ENCODE measurements at regions not wholly inside any gene's neighbourhood (a gene's known extent, or its start where the extent isn't known, plus 50 kb on each side); places are given as distances from the start of the nearest gene placed in this dataset.

DNA sequence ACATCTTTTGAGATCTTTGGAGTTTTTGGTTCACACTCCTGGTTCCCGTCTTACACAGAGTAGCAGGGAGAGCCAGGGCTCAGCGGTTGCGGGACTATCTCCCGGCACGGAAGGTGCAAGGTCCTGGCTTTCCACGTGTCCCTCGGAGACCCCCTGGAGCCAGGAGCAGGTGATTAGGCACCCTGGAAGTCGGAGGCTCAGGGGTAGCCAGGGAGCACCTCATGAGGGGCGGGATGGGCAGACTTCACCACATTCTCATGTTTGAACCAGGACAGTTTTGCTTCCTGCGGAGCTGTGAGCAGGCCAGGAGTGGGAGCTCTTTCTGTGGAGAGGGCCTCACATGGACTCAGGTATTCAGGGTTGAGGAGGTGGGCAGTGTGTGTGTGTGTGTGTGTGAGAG is 273.7 kb upstream of the IRX1 start:
- no peak for DNase-seq (ENCODE audit: low read depth, low spot score)
- TF ChIP-seq, protein P1, sequence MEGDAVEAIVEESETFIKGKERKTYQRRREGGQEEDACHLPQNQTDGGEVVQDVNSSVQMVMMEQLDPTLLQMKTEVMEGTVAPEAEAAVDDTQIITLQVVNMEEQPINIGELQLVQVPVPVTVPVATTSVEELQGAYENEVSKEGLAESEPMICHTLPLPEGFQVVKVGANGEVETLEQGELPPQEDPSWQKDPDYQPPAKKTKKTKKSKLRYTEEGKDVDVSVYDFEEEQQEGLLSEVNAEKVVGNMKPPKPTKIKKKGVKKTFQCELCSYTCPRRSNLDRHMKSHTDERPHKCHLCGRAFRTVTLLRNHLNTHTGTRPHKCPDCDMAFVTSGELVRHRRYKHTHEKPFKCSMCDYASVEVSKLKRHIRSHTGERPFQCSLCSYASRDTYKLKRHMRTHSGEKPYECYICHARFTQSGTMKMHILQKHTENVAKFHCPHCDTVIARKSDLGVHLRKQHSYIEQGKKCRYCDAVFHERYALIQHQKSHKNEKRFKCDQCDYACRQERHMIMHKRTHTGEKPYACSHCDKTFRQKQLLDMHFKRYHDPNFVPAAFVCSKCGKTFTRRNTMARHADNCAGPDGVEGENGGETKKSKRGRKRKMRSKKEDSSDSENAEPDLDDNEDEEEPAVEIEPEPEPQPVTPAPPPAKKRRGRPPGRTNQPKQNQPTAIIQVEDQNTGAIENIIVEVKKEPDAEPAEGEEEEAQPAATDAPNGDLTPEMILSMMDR (IDR thresholded peaks at IDR 0.05; ENCODE audit: low read depth, low read length) = no peak
- H3K4me3 ChIP-seq (ENCODE audit: low read depth, low read length) = no peak overlapping the region
- in situ Hi-C loops (cut with HindIII; ENCODE audit: low sequenced_read_pairs) = no loop called here

DNA sequence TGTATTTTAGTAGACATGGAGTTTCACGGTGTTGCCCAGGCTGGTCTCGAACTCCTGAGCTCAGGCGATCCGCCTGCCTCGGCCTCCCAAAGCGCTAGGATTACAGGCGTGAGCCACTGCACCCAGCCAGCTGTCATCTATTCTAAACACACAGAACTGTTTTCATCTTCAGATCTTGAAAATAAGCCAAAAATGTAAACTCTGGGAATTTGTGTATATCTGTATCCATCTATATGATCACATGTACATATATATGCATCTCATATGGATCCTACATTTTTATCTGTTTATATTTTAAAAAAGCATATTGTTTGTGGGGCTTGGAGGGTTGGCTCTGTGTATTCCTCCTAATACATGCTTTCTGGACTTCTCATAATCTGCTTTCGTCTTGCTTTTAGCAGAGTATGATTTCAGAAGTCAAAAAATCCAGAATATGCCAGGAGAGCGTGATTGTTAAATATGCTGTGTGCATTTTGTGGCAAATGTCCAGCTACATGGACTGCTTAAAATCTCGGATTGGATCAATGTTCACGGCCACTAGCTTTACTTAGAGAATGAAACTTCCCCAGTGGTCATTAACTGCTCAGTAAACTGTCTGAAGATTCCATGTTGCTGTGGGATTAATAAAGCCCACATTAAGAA is 274.4 kb upstream of the IRX1 start:
- in situ Hi-C loops (cut with HindIII; ENCODE audit: low sequenced_read_pairs) = no loop called here
- H3K4me3 ChIP-seq (ENCODE audit: low read depth, low read length) = no peak overlapping the region
- no peak for DNase-seq (ENCODE audit: low read depth, low spot score)
- TF ChIP-seq, protein P1 (IDR thresholded peaks at IDR 0.05; ENCODE audit: low read depth, low read length) = no peak

DNA sequence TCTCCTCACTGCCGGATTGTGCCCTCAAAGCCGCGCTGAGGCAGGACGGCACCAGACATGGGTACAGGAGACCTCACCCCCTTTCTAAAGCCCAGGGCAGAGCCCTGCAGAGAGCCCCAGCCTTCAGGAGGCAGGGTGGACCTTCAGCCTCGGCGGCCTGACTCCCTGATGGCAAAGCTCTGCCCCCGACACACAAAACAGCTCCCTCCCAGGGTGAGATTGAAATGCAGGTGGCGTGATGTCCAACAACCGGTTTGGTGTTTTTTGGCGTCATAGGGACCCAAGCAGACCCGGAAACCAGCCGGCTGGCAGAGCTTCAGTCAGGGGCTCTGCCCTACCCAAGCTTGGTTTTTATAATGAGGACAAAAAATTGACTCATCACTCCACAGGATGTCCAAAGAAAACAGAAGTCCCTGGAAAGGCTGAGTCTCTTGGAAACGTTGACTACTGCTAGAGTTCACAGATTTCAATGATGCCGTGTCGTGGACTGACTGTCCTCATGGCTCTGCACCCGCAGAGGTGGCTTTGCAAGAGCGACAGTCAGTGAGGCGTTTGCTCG is 275.2 kb upstream of the IRX1 start:
- TF ChIP-seq, protein P1 (IDR thresholded peaks at IDR 0.05; ENCODE audit: low read depth, low read length) = no peak
- no peak overlapping the region for H3K4me3 ChIP-seq (ENCODE audit: low read depth, low read length)
- peak; percentile 77 for DNase-seq (ENCODE audit: low read depth, low spot score)
- in situ Hi-C loops (cut with HindIII; ENCODE audit: low sequenced_read_pairs) = no loop called here

GRCh38 chr5:3317051-3317795 is 278.4 kb upstream of the IRX1 start:
- in situ Hi-C loops (cut with HindIII; ENCODE audit: low sequenced_read_pairs) = no loop called here
- no peak overlapping the region for H3K4me3 ChIP-seq (ENCODE audit: low read depth, low read length)
- TF ChIP-seq, protein P1 (IDR thresholded peaks at IDR 0.05; ENCODE audit: low read depth, low read length) = no peak
- DNase-seq (ENCODE audit: low read depth, low spot score) = no peak

GRCh38 chr5:3313569-3313968 is 282.1 kb upstream of the IRX1 start:
- in situ Hi-C loops (cut with HindIII; ENCODE audit: low sequenced_read_pairs) = no loop called here
- TF ChIP-seq, protein P1 (IDR thresholded peaks at IDR 0.05; ENCODE audit: low read depth, low read length) = no peak
- no peak overlapping the region for H3K4me3 ChIP-seq (ENCODE audit: low read depth, low read length)
- DNase-seq (ENCODE audit: low read depth, low spot score) = no peak

GRCh38 chr5:3312299-3312698 is 283.3 kb upstream of the IRX1 start:
- DNase-seq (ENCODE audit: low read depth, low spot score) = no peak
- TF ChIP-seq, protein P1 (IDR thresholded peaks at IDR 0.05; ENCODE audit: low read depth, low read length) = no peak
- in situ Hi-C loops (cut with HindIII; ENCODE audit: low sequenced_read_pairs) = no loop called here
- H3K4me3 ChIP-seq (ENCODE audit: low read depth, low read length) = no peak overlapping the region

Data from astrocyte of the spinal cord (primary cell).